ENCODE measurements at regions not wholly inside any gene's neighbourhood (a gene's known extent, or its start where the extent isn't known, plus 50 kb on each side); places are given as distances from the start of the nearest gene placed in this dataset.
A peak's percentile ranks its signal among the peaks of the same experiment; 100 is the strongest.

DNA sequence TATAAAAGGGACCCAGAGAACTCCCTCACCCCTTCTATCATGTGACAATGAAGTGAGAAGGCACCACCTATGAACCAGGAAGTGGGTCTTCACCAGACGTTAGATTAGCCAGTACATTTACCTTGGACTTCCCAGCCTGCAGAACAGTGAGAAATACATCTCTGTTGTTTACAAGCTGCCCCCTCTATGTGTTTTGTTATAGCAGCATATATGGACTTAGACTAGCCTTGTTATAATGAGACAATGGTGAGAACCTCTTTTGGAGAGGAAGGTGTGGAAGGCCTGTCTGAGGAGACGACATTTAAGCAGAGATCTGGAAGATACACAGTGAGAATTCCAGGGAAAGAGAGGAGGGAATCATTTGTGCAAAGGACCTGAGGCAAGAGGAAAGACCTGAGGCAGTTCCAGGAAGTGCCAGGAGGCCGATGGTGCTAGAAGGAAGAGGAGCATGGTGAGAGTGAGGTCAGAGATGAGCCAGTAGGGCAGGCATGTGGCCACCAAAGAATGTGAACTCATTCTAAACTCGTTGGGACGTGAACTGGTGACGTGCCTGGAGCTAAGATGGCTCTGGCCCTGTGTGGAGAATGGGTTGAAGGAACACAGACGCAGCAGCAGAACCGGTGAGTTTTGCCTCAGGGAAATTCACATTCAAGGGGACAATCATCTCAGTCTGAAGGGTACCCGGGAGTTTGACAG, 98.9 kb upstream of the IRF2BP2 start:
- no peak for DNase-seq

DNA sequence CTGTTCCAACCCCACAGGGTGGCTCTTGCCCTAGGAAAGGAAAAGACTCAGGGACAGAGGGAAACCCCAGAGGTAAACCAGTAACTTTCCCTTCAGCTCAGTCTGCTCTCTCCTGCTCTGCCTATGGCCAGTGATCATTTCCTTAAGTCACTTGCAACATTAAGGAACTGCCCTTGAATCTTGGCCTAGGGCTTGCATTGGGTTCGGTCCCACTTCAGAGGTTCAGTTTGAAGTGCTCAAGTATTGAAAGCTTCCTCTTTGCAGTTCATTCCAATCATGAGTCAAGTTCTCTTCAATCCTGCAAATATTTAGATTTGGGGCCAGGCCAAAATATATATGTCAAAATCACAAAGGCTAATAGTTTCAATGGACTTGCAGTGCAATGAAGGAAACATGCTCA, 97.7 kb upstream of the IRF2BP2 start:
- DNase-seq: no peak

DNA sequence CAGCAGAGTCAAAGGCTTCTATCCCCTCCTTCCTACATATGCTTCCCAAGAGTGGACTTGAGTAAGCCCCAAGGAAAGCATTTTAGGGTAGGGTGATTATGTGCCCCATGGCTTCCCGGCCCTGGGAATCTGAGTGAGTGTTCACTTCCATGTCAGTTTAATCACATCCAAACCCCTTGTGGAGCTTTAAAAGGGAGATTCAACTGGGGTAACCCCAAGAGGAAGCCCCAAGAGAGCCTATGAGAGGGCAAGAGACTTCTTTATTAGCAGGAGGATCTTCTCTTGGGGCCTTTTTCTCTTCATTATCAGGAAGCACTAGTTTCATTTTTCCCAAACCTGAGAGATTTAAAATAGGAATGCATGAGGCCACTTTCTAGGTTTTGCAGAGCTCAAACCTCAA, 97.0 kb upstream of the IRF2BP2 start:
- DNase-seq: no peak

DNA sequence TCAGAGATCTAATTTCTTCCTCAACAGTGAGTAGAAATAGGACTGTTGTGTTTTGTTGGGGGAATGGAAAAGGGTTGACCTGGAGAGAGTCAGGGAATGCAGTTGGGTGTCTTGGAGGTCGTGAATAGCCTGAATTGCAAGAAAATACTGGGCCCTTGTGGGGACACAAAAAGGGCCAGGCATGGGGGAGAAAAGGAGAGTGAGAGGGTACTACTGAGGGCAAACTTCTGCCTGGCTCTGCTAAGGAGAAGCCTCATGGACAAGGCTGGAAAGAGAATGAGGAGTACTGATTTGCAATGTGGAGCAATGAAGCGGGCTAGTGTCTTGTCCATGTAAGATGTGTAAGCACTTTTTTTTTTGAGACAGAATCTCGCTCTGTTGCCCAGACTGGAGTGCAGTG, 96.2 kb upstream of the IRF2BP2 start:
- no peak for DNase-seq

DNA sequence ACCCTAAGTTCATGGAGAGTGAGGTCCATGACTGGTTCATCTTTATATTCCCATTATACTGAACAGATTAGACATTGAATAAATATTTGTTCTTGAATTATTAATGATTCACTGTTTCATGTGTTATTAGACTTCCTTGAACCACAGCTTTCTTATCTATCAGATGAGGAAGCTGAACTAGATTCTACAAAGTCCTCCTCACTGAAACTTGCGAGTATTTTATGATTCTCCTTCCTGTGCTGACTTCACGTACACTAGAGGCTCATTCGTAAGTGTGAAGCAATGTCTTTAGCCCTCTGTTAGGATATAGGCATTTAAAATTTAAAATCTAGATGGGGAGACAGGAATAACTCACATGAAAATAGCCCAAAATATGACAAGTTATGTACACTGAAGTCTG, 95.6 kb upstream of the IRF2BP2 start:
- DNase-seq: no peak

DNA sequence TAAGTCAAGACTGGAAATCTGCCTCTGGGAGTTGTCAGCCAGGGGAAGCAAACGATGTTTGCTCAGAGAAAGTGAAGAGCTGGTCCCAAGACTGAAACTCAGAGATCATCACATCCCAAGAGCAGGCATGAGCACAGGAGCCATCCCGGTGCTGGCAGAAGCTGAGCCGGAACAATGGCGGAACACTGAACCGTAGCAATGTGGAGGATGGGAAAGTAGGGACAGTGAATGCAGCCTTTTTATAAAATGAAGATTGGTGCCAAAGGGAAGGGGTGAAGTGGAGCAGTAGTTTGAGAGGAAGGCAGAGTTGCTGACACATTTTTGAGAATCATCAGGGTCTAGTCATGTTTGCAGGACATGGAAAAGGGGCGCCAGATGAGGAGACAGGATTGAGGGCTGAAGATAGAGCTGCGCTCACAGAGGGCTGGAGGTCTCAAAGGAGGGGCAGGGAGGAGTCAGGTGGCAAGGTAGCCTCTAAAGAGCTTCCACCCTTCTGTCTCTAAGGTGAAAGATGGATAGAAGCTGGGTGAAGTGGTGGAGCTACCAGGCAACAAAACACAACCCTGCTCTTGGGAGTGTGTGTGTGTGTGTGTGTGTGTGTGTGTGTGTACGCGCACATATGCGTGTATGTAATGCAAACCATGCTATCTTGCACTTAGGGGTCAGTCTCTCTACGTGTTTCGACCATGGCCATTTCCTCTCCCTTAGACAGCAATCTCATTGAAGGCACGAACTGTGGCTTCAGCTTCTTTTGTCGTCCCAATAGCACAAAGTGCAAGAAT, 94.3 kb upstream of the IRF2BP2 start:
- no peak for DNase-seq

DNA sequence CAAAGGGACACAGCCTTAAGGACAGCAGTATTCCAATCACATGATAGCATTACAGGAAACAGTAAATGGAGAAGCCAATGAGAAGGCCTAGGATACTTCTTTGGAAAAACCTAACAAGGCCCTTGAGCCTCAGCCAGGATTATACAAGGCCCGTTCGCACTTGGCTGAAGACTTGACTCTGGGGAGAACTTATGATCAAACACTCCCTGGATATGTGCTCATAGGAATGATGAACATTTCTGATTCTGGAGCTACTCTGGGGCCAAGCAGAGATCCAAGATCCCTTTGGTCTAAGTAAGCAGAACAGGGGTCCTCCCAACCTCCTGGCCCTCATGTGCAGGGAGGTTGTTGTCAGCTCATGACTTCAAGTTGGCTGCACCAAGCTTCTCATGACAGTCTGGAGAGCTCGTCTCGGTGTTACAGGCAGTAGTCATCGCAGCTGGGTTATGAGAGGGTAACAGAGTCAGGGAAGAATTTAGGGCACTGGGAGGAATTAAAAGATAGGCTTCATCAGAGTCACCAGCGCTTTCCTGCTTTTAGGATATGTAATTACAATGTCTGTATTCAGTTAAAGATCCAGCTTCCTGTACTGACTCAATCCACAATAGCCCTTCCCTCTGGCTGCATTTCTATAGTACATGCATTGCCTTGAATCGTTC, 92.5 kb upstream of the IRF2BP2 start:
- no peak for DNase-seq

DNA sequence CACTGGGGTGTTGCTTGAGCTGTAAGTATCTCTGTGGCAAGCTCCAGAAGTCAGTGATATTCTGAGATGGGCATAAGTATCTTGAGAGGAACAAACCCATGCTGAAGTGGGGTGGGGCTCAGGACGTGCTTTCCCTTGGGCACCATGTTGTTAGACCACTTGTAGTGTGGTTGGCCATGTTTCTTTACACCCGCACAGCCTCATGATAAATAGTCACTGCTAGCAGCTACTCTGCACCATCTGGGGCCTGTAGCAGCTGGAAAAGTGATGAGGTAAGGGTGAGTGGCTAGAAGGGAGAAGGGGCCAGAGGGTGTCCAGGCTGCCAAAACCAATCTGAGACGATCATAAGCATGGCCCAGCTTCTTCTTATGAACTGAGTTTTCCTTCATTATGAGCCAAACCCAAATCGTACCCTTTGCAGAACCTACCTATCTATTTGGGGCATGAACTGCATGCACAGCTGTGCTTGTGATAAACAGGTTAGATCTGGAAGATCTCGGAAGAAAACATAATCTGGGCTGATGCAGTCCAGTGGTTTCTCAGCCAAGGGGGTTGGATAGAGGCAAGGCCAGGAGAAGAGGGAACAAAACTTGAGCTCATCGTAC, 91.9 kb upstream of the IRF2BP2 start:
- no peak for DNase-seq

DNA sequence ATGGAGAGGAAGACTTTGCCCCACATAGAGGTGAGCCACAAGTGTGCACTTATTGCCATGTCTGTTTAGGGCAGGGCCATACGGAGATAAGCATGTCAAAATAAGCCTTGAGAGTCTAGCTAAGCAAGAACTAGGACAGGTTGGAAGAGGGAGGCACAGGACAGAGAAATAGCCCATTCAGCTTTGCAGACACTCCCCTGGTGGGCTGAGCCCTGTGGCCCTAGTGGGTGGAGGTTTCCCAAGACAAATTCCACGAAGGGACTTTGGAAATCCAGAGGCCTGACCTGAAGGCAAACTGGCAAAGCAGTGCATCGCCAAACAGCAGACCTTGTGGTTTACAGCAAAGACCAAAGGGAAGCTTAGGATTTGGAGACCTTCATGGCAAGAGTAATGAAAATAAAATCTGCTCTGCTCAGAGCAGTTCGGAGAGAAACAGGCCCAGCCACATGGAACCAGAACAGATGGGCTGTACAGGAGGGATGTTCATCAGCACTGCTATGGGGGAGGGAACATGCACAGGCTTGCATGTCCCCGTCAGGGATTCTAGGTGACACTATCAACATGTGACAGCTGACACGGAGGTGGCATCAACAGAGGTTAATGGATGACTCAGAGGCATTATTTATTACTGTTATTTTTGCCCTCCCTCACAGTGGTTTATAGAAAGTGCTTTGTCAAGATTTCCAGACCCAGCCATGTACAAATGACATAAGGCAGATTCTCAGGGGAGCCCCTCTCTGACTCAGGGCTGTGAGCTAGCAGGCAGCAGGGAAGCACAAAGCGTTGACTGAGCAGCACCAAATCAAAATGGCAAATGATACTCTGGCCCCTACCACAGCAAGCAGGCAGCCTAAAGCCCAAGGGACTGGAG, 90.1 kb upstream of the IRF2BP2 start:
- DNase-seq: peak; percentile 100

DNA sequence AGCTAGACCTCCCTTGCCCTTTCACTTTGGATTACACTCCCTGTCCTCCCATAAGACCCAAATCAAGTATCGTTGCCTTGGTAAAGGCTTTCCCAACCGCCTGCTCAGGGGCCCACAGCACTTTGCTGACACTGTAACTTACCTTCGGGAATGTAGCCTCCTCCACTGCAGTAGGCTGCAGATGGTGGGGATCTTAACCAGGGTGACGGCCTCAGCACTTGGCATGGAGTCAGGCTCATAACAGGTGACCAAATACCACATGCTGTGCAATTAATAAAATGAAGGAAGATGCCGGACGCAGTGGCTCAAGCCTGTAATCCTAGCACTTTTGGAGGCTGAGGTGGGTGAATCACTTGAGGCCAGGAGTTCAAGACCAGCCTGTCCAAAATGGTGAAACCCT, 88.7 kb upstream of the IRF2BP2 start:
- no peak for DNase-seq

DNA sequence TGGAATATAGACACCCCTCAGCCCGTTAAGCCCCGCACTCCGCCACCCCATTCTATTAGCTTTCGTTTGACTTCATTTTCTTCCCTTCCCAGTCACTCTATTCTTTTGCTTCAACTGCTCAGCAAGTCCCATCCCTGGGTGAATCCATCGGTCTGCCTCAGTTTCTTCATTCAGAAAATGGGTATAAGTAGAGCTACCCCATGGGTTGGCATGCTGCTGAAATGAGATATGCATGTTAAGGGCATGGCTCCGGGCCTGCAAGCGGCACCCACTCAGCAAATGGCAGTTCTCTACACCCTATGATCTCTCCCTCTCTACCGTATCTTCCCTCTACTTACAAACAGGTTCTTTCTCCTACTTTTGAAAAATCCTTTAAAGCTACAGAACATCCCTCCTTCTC, 87.8 kb upstream of the IRF2BP2 start:
- DNase-seq: no peak

DNA sequence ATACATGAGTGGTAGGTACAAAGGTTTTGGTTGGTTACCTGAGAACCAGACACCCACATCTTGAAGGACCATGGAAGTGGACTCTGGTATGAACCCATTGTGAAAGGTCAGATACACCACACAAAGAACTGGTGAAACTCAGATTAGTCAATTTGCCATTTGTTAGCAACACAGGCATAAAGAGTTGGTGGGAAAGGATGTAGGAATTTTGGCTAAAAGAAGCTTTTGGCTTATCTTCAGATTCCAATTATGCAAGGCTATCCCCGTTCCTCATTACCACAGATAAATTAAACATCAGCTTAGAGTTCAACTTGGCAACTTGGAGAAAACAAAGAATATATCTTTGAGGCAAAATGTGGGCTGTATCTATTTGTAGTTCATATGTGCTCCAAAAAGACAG, 87.0 kb upstream of the IRF2BP2 start:
- DNase-seq: no peak

DNA sequence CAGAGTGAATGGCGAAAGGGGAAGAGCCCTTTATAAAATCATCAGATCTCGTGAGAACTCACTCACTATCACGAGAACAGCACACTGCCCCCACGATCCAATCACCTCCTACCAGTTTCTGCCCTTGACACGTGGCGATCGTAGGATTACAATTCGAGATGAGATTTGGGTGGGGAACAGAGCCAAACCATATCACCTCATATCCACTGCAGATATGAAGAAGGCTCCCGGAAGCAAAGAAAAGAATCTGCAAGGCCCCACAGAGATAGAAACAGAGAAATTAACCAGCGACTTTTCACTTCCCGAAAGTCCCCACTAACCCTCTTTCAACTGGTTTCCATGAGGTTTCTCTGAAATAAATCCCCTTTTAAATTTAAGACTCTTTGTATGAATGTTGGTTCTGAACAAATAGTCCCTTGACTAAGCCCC, 86.2 kb upstream of the IRF2BP2 start:
- no peak for DNase-seq

DNA sequence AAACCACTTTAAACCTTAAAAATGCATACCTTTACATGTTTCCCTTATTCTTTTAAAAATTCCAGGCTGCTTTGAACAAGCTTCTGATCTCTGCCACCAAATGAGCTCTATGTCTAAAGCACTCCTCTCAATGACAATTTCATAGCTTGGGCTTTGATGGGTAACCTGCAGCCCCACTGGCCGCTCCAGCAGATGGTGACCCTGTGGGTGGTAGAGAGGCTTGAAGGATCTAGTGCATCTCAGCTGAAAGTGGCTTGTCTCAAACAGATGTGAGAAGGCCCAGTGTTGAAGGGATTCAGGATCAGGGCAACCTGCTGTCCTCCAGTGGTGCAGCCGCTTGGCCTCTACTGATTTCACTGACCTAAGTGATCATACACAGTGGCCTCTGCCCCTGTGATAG, 84.7 kb upstream of the IRF2BP2 start:
- no peak for DNase-seq

DNA sequence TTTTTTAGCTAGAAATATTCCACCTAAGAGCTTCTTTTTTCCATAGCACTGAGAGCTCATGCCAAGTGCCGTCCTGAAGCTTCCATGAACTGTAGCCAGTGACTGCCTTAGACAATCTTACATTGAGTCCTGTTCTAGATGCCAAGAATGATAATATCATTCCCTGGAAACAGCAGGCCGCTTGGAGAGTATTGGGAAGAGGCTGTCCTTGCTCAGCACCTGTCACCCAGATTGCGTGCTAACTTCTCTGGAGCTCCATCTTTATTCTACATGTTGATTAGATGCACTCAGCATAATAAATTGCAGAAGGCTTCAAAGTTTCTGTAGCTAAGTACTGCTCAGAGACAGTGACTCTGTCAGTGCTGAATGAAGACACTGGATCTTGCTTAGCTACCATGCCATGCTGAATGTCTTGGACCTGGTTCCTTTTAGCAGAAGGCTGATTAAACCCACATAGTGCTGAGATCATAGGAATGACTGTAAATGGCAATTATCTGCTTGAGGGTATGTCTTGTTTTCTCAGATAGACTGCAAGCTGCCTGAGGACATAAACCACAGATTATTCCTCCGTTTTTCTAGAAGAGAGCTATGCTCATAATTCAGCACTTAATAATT, 83.1 kb upstream of the IRF2BP2 start:
- DNase-seq: no peak

DNA sequence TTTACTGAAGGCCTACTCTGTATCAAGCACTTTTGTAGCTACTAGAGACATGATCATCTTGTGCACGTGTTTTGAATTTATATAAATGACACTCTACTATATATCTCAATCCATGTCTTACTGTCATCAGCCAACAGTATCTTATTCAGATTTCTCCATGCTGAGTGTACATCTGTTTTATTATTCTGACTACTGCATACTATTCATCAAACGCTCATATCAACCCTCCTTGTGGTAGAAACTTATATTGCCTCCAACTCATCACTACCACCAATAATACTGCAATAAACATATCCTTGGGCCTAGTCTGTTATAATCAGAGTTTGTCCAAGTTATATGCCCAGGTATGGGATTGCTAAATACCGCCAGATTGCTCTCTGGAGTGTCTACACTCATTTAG, 81.6 kb upstream of the IRF2BP2 start:
- peak; percentile 17 for DNase-seq

DNA sequence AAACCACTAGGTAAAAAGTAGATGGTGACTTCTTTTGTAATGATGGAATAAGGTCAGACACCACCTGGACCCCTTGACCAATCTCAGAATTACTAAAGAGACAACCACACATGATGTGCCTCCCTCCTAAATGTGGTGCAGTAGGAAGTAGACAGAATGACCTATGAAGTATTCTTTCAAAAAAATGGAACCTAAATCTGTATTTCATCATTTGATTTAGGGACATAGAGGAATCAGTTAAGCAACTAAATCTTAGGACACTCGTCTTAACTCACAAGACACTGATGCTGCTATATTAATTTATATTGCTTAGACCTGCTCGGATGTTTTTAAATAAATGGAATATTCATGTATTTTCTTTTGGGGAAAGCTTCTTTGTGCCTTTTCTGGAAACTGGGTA, 80.9 kb upstream of the IRF2BP2 start:
- DNase-seq: no peak

DNA sequence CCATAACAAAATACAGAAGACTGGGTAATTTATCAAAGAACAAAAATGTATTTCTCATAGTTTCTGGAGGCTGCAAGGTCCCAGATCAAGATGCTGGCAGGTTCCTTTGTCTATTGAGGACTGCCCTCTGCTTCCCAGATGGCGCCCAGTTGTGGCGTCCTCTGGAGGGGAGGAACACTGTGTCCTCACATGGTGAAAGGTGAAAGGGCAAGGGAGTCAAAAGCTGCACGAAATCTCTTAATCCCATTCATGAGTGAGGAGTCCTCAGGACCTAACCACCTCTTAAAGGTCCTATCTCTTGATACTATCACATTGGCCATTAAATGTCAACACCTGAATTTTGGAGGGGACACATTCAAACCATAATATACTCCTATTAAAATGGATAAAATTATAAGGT, 79.3 kb upstream of the IRF2BP2 start:
- no peak for DNase-seq

DNA sequence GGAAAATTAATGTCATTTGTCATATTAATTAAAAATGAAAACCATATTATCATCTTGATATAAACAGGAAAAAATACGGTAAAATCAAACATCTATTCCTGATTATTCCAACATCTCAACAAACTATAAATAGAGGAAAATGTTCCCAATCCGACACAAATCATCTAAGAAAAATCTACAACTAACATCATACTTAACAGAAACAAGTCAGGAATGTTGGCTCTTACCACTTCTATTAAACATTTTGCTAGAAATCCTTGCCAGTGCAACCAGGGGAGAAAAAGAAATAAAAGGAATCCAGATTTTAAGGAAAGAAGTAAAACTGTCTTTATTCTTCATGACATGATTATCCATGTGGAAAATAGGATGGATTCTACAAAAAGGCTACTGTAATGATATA, 77.0 kb upstream of the IRF2BP2 start:
- no peak for DNase-seq

DNA sequence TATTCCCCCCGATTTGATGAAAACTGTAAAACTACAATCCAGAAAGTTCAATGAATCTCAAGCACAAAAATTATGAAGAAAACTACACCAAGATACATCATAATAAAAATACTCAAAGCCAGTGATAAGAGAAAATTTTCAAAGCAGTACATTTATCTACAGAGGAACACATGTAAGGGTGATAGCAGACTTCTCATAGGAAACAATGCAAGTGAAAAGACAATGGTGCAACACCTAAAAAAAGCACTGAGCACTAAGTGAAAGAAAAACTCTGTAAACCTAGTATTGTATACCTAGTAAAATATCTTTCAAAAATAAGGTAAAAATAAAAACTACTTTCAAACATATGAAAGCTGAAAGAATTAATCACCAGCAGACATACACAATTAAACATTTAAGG, 76.1 kb upstream of the IRF2BP2 start:
- no peak for DNase-seq

DNA sequence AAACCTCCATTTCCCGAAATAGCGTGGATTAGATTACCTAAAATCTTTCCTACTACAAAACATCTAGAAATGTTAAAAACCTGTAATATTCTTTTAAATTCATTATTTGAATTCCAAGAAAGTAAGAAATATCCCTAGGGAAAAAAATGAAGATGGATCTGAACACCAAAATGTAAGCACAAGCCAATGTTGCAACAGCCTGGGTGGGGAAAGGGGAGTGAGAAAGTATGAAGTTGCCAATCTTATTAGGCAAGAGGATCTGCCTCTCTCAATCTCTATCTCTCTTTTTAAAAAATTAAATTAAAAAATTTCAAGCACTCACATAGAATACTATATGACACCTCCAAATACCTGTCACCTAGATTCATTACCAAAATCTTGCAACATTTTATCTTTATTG, 74.9 kb upstream of the IRF2BP2 start:
- DNase-seq: no peak
